GM23248 (cell line): ENCODE measurements at regions not wholly inside any gene's neighbourhood (a gene's known extent, or its start where the extent isn't known, plus 50 kb on each side); places are given as distances from the start of the nearest gene placed in this dataset.
"Not testable (repeated sequence)": the region's sequence is repeated elsewhere in the genome, so short reads cannot be mapped to it uniquely, and the experiment has no call there.

Experiments used
- DNase-seq: peaks from one replicate; pipeline ENCODE4 v3.0.0-alpha.2; 2015
- H2AFZ ChIP-seq: fragments of 200-600 bp; sonication (generic); 2 replicates; pipeline ENCODE4 v1.6.1; 2016; ENCODE audit warnings: antibody characterized with exemption
- H3F3A ChIP-seq: fragments of 200-600 bp; sonication (generic); 2 replicates; pipeline ENCODE4 v1.6.1; 2016; ENCODE audit warnings: mild to moderate bottlenecking, antibody characterized with exemption, mixed run types; ENCODE audit not compliant: insufficient read depth
- H3K27ac ChIP-seq: fragments of 200-600 bp; sonication (generic); 2 replicates; pipeline ENCODE4 v1.5.1; 2016; ENCODE audit warnings: mild to moderate bottlenecking
- H3K27me3 ChIP-seq: fragments of 200-600 bp; sonication (generic); replicated peaks from 2 replicates; pipeline ENCODE4 v1.6.1; 2016; ENCODE audit warnings: mild to moderate bottlenecking; ENCODE audit not compliant: insufficient read depth
- H3K36me3 ChIP-seq: fragments of 200-600 bp; sonication (generic); 2 replicates; pipeline ENCODE4 v1.6.1; 2016; ENCODE audit warnings: low read depth, mild to moderate bottlenecking
- H3K4me1 ChIP-seq: fragments of 200-600 bp; sonication (generic); 2 replicates; pipeline ENCODE4 v1.6.1; 2016; ENCODE audit warnings: mild to moderate bottlenecking; ENCODE audit not compliant: insufficient read depth
- H3K4me2 ChIP-seq: fragments of 200-600 bp; sonication (generic); one replicate; pipeline ENCODE4 v1.6.1; 2016; ENCODE audit warnings: mild to moderate bottlenecking; ENCODE audit not compliant: unreplicated experiment
- H3K4me3 ChIP-seq: fragments of 200-600 bp; sonication (generic); 2 replicates; pipeline ENCODE4 v1.5.1; 2016; ENCODE audit warnings: mild to moderate bottlenecking
- H3K79me2 ChIP-seq: fragments of 200-600 bp; sonication (generic); 2 replicates; pipeline ENCODE4 v1.6.1; 2016; ENCODE audit warnings: mild to moderate bottlenecking; ENCODE audit not compliant: insufficient read depth
- H3K9ac ChIP-seq: fragments of 200-600 bp; sonication (generic); 2 replicates; pipeline ENCODE4 v1.6.1; 2016; ENCODE audit warnings: mild to moderate bottlenecking
- H3K9me2 ChIP-seq: fragments of 200-600 bp; sonication (generic); 2 replicates; pipeline ENCODE4 v1.6.1; 2016; ENCODE audit warnings: mixed run types, mild to moderate bottlenecking, moderate library complexity; ENCODE audit not compliant: insufficient read depth
- H3K9me3 ChIP-seq: fragments of 200-600 bp; sonication (generic); one replicate; pipeline ENCODE4 v1.6.1; 2017; ENCODE audit warnings: low read depth
- H4K20me1 ChIP-seq: fragments of 200-600 bp; sonication (generic); 2 replicates; pipeline ENCODE4 v1.6.0; 2016; ENCODE audit not compliant: insufficient read depth
- WGBS, 2 experiments: methylation state at CpG; one replicate each; pipeline ENCODE4 v1.1.6; 2015 to 2017; ENCODE audit warnings: low lambda C conversion rate in 2 of 2, low coverage in 1 of 2; ENCODE audit errors: missing lambda C conversion rate in 2 of 2; 5-methylcytosine and 5-hydroxymethylcytosine counted together
- in situ Hi-C: fragments of 300-500 bp; cut with MboI; formaldehyde crosslinking; loops from 2 replicates; pipeline ENCODE4 v1.15.0; 2020

DNA sequence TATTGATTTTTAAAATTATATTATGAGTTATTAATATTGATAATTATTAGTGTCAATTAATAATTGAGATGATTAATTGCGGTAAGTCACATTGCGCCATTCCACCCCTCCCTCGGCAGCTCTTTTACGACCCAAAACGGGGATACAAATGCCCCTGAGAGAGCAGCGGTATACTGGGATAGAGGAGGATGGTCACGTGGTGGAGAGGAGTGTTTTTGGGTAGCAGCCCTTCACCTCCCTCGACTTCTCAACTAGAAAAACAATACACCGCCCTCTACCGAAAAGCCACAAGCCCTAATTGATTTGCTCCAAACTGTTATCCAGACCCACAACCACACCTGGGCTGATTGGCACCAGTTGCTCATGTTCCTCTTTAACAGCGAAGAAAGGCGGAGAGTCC, 71.0 kb downstream of the DAPL1 start:
- H3K36me3 ChIP-seq, H3K27ac ChIP-seq, H3K9me2 ChIP-seq, H2AFZ ChIP-seq, in situ Hi-C loops, H4K20me1 ChIP-seq, H3K4me2 ChIP-seq, H3K79me2 ChIP-seq, H3F3A ChIP-seq, H3K4me3 ChIP-seq, H3K9ac ChIP-seq, DNase-seq, H3K9me3 ChIP-seq, H3K27me3 ChIP-seq, H3K4me1 ChIP-seq: not testable (repeated sequence)
- WGBS, 2 experiments, result 82 to 83% methylated on average over 12 of the region's 12 CpGs

- H3K36me3 ChIP-seq, in situ Hi-C loops, H3K9ac ChIP-seq, H3F3A ChIP-seq, H2AFZ ChIP-seq, H3K79me2 ChIP-seq, DNase-seq, H3K4me3 ChIP-seq, H3K27ac ChIP-seq, H3K27me3 ChIP-seq, H3K9me3 ChIP-seq, H3K4me2 ChIP-seq, H3K4me1 ChIP-seq, H3K9me2 ChIP-seq, H4K20me1 ChIP-seq: not testable (repeated sequence)
- 78 to 83% methylated on average over 18 of the region's 18 CpGs for WGBS, 2 experiments
Measured at GRCh38 chr2:158867531-158868191, 72.5 kb downstream of the DAPL1 start.

GRCh38 chr2:158868386-158868785, 73.3 kb downstream of the DAPL1 start:
- H3K4me1 ChIP-seq, H3K27ac ChIP-seq, H3K36me3 ChIP-seq, in situ Hi-C loops, H3K9me3 ChIP-seq, H4K20me1 ChIP-seq, H3K4me3 ChIP-seq, H3K27me3 ChIP-seq, H3F3A ChIP-seq, H3K9me2 ChIP-seq, H3K4me2 ChIP-seq, DNase-seq, H3K9ac ChIP-seq, H3K79me2 ChIP-seq, H2AFZ ChIP-seq: not testable (repeated sequence)
- WGBS, 2 experiments, result 56 to 68% methylated on average over 6 to 7 of the region's 7 CpGs

DNA sequence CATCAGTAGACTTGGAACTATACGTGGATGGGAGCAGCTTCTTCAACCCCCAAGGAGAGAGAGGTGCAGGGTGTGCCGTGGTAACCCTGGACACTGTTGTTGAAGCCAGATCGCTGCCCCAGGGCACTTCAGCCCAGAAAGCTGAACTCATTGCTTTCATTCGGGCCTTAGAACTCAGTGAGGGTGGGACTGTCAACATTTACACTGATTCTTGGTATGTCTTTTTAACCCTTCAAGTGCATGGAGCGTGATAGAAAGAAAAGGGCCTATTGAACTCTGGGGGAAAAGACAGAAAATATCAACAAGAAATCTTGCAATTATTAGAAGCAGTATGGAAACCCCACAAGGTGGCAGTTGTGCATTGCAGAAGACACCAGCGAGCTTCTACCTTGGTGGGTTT, 74.0 kb downstream of the DAPL1 start:
- H3K27ac ChIP-seq, DNase-seq, H3K4me1 ChIP-seq, H3K79me2 ChIP-seq, H3K4me2 ChIP-seq, in situ Hi-C loops, H4K20me1 ChIP-seq, H3K9me3 ChIP-seq, H3K9me2 ChIP-seq, H3K4me3 ChIP-seq, H2AFZ ChIP-seq, H3K27me3 ChIP-seq, H3K36me3 ChIP-seq, H3K9ac ChIP-seq, H3F3A ChIP-seq: not testable (repeated sequence)
- WGBS, 2 experiments, result 43 to 45% methylated on average over 5 to 6 of the region's 6 CpGs

- H3K27ac ChIP-seq, H4K20me1 ChIP-seq, H3K4me1 ChIP-seq, H3K9me2 ChIP-seq, H3K36me3 ChIP-seq, H3K27me3 ChIP-seq, H2AFZ ChIP-seq, H3K79me2 ChIP-seq, in situ Hi-C loops, DNase-seq, H3K4me3 ChIP-seq, H3K4me2 ChIP-seq, H3F3A ChIP-seq, H3K9me3 ChIP-seq, H3K9ac ChIP-seq: not testable (repeated sequence)
- 72 to 73% methylated on average over 11 of the region's 11 CpGs for WGBS, 2 experiments
Measured at GRCh38 chr2:158869609-158870008, 74.5 kb downstream of the DAPL1 start.
